DLD1 (cell line): ENCODE measurements at regions not wholly inside any gene's neighbourhood (a gene's known extent, or its start where the extent isn't known, plus 50 kb on each side); places are given as distances from the start of the nearest gene placed in this dataset.
"Not testable (repeated sequence)": the region's sequence is repeated elsewhere in the genome, so short reads cannot be mapped to it uniquely, and the experiment has no call there.

Experiments
- in situ Hi-C: cut with HindIII; loops from 2 replicates; pipeline ENCODE4 v1.10.0; 2017; ENCODE audit warnings: low sequenced_read_pairs

GRCh38 chr3:197459571-197459970, 96.2 kb downstream of the BDH1 start:
- in situ Hi-C loops: loop anchor here (25.0 kb wide), 1 partner anchor 147 kb away; no protein-coding TSS in a partner anchor

DNA sequence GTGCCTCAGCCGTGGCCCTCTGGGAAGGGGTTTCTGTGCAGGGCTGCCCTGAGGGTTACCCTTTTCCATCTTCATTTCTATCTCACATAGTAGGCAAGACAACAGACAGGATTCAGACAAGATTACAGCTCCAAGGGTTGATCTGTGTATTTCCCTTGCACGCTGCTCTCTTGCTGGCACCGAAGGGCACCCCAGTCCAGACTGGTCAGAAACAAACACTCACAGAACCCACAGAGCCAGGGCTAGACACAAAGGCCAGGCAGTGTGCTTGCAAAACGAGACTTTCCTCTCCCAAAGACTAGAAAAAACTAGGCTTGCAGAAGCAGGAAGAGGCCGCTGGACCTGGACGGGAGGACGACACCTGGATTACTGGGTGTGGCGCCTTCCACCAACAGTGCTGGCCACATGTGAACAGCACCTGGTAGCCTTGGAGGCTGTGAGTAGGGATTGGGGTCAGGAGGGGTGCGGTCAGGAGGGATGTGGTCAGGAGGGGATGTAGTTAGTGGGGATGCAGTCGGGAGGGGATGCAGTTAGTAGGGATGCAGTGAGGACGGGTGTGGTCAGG, 96.8 kb downstream of the BDH1 start:
- in situ Hi-C loops: loop anchor here (25.0 kb wide), 1 partner anchor 147 kb away; no protein-coding TSS in a partner anchor

DNA sequence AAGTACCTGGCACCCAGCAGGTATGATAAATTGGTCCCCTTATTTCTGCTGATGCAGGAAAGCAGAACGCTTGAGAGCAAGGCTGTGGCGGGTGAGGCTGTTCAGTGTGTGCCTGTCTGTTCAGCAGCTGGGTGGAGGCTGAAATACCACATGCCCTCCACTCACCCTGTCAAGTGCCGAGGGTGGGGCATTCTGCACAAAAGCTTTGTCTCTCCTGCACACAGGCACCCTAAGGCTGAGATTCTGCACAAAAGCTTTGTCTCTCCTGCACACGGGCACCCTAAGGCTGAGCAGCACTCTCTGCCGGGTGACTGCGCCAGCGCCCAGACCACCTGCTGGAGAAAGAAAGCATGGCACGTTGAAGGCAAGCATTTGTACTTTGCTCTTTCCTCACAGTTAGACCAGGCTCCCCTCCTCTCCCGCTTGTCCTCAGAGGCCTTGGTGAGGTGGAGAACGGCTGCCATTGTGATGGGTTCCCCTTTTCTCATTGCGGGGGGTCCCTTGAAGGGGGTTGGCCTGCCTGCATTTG, 97.5 kb downstream of the BDH1 start:
- in situ Hi-C loops: loop anchor here (25.0 kb wide), 1 partner anchor 146 kb away; no protein-coding TSS in a partner anchor

DNA sequence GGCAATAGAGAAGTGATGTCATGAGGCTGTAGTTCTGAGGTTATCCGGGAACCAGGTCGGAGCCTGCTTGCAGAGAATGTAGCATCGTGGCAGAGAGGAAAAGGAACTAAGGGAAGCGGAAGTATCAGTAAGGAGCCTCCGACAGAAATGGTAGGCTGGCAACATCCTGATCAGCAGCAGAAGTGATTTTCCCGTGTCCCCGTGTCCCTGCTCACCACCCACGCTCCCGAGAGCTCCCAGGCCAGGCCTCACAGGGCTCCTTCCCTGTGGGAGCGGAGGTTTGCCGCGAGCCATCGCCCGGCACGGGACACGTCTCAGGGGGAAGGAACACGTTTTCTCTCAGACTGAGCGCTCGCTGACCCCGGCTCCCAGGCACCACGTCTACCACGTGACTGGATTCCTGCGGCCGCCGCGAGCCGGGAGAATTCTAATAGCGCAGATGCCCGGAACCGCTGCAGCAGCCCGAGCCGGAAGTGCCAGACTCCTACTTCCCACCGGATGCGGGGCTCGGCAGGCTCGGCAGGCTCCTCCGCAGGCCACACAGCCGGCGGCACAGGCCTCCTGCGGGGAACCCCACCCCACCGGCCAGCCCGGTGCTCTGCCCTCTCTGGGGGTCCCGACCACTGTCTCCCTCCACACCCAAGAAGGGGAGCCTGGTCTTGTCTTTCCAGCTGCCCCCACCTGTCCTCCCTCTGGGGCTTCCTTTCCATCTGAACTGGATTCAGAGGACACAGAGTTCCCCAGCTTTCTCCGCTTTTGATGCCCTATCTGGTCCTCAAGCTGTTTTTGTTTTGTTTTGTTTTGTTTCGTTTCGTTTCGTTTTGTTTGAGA, 99.3 kb downstream of the BDH1 start:
- in situ Hi-C loops: loop anchor here (25.0 kb wide), 1 partner anchor 144 kb away; no protein-coding TSS in a partner anchor

DNA sequence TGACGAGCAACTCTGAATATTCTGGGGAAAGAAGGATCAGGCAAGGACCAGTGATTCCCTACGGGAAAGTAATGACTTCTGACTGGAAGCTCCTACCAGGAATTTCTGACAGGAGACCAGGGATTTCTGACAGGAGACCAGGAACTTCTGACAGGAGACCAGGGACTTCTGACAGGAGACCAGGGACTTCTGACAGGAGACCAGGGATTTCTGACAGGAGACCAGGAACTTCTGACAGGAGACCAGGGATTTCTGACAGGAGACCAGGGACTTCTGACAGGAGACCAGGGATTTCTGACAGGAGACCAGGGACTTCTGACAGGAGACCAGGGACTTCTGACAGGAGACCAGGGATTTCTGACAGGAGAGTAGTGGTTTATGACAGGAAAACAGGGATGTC, 100.9 kb downstream of the BDH1 start:
- in situ Hi-C loops: loop anchor here (5.0 to 25.0 kb wide), 2 partner anchors 78 to 143 kb away; no protein-coding TSS in a partner anchor

DNA sequence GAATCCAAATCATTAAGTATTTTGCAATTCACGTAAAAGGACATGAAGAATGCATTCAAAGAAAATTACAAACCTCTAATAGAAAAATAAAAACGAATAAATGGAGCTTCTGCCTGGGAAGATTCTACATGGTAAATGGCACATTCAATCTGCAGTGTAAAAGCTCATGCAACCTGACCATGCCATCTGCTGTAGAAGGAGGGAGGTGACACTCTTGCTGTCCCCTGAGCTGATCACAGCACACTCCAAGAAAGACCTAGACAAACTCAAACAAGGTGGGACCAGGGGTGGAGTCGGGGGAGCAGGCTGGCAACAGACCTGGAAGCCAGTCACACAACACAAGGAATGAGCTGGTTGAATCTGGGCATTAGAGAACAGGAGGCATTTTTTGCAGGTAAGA, 101.8 kb downstream of the BDH1 start:
- in situ Hi-C loops: loop anchor here (5.0 to 25.0 kb wide), 2 partner anchors 77 to 142 kb away; no protein-coding TSS in a partner anchor

- in situ Hi-C loops: loop anchor here (5.0 to 25.0 kb wide), 2 partner anchors 74 to 139 kb away; no protein-coding TSS in a partner anchor
Observed at GRCh38 chr3:197450810-197451209, 105.0 kb downstream of the BDH1 start.

DNA sequence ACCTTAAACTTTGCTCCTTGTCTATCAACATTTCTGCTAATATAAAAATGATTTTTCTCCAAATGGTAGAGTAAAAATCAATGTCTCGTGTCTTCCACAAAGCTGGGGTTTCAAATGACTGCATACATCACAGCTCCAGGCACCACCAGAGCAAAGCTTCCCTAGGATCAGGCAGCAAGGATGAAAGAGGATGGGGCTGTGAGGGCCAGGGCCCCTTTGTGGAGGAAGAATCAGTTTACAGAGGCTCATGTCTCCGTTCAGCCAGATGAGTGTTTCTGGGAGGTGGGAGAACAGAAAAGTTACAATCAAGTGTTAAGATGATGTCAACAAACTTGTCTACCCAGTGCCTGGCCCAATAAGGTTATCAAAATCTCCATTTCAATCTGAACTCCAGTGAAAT, 105.5 kb downstream of the BDH1 start:
- in situ Hi-C loops: loop anchor here (5.0 to 25.0 kb wide), 2 partner anchors 73 to 138 kb away; no protein-coding TSS in a partner anchor

DNA sequence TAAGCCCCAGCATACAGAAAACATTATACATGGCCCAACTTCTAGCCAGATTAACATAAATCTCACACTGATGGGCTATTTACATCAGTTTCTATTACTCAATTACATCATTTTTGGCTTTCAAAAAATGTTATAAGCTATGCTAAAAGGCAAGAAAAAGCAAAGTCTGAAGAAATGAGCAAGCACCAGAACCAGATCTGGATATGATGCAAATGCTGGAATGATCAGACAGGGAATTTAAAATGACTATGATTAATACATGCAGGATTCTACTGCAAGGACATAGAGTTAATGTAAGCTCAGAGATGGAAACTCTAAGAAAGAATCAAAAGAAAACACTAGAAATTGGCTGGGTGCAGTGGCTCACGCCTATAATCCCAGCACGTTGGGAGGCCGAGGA, 106.6 kb downstream of the BDH1 start:
- in situ Hi-C loops: not testable (repeated sequence)

DNA sequence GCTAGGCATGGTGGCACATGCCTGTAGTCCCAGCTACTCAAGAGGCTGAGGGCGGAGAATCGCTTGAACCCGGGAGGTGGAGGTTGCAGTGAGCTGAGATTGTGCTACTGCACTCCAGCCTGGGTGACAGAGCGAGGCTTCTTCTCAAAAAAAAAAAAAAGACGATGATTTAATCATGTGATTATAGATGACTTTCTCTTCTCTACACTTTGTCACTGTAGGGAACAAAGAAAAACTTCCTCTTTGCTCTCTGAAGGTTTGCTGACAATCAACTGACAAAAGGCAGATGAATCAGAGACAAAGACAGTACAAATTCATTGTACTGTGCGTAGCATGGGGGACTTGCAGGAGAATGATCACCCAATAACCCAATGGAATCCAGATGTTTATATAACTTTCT, 108.0 kb downstream of the BDH1 start:
- in situ Hi-C loops: not testable (repeated sequence)

DNA sequence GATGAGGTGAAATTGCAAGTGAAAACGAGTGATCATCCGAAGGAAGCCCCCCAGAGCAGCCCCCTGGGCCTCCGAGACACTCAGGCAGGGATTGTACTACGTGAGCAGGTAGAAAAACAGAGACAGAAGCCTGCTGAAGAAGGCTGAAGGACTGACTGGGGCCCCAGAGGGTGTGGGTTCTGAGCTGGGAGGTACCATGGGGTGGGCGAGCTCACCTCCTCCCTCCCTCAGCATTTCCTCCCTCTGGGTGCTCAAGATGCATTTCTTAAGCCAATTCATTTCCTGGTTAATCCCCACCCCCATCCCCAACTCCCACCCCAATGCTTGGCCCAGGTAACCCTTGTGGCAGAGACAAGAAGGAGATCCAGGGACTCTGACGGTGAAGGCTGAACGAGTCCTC, 108.7 kb downstream of the BDH1 start:
- in situ Hi-C loops: no loop called here

DNA sequence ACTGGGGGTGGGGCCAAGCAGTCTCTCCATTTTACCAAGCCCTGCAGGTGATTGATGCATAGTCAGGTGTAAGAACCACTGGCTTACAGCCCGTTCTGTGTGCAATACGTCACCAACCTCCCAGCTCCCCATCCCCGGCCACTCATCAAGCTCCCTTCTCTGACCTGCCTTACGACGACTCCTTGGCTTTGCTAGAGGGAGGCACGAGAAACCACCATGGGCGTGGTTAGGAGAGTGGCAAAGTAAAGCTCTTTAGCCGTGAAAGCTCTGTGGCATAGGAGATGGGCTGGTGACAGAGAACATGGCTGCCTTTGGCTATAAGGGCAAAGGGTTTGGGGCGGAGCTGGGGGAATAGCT, 109.1 kb downstream of the BDH1 start:
- in situ Hi-C loops: no loop called here

GRCh38 chr3:197445896-197446699, 109.7 kb downstream of the BDH1 start:
- in situ Hi-C loops: no loop called here

GRCh38 chr3:197444793-197445379, 110.9 kb downstream of the BDH1 start:
- in situ Hi-C loops: no loop called here

DNA sequence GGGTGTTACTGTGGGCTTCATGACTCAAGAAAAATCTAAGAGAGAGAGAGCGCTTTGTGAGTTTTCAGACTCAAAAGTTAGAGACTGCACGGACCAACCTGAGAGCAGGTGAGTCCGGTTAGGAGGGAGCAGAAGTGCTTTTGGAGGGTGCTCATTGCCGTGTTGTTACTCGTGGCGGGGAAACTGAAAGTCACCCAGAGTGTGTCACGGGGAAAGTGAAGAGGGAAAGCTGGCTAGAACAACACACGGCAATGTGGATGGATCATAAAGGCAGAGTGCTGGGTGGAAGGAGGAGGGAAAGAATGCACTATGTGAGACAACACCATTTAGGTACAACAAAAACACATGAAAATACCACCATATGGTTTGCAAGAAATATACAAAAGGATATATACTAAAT, 112.3 kb downstream of the BDH1 start:
- in situ Hi-C loops: no loop called here

DNA sequence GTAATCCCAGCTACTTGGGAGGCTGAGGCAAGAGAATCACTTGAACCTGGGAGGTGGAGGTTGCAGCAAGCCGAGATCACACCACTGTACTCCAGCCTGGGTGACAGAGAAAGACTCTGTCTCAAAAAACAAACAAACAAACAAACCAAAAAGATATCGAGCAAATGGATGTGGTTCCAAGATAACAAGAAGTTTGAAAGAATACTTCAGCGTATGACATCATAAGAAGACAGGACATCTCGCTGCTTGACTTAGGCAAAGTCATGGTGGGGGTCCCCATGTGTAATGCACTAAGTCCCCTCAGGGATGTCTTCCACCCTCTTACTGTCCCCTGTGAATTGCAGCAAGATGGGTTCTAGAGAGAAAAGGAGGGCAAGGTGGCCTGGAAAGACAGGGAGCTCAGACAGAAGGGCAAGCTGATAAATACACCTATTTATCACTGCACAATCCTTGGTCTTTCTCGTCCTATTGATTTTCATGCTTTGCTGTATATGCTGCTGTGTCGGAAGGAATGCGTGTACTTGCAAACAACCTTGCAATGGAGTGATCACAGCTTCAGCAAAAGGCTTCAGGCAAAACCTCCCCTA, 115.0 kb downstream of the BDH1 start:
- in situ Hi-C loops: no loop called here

GRCh38 chr3:197438906-197439305, 116.9 kb downstream of the BDH1 start:
- in situ Hi-C loops: no loop called here

DNA sequence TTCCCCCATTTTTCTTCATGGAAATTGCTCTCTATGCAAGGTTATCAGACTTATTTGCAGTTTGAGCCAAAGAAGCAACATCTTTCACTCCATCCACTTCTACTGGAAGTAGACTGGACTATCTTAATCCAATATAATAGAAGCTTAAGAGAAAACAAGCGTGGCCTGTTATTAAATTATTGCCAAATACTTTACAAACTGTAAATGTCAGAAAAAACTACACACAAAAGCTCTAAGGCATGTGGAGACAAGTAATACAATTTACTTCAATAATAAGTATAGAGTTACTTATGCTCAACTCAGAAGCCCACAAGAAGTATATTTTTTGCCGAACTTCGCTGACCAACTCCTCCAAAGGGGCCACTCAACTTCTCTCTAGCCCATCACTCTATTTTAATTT, 120.3 kb downstream of the BDH1 start:
- in situ Hi-C loops: no loop called here

DNA sequence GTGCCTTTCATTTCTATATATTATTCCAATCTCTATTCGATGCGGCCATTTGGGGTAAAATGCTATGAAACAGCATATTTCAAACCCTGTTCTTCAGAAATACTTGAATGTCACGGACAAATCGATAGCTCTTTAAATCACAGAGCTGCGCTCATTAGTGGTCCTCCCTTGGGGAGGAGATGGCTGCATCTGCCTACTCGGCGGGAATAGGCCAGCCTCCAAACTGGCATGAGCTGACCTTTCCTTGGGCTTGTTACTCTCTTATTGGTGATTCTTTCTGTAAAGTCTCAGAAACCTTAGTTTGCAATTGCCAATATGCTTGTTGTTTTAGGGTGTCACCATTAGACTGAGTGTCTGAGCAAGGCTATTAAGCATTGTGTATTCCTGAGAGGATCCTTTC, 120.9 kb downstream of the BDH1 start:
- in situ Hi-C loops: no loop called here
